Stimulated activated CD4-positive, alpha-beta T cell treated with anti-CD3 and anti-CD28 coated beads, Interleukin-12 subunit alpha, Interleukin-12 subunit beta, amount 100 ng/mL, for 48 hours (primary cell): ENCODE measurements at regions not wholly inside any gene's neighbourhood (a gene's known extent, or its start where the extent isn't known, plus 50 kb on each side); places are given as distances from the start of the nearest gene placed in this dataset.

ENCODE experiments used
- DNase-seq, 3 donors: peaks; one replicate each; pipeline ENCODE4 v3.0.0-alpha.2; 2020; ENCODE audit warnings: low read depth in 2 of 3, low spot score in 1 of 3

DNA sequence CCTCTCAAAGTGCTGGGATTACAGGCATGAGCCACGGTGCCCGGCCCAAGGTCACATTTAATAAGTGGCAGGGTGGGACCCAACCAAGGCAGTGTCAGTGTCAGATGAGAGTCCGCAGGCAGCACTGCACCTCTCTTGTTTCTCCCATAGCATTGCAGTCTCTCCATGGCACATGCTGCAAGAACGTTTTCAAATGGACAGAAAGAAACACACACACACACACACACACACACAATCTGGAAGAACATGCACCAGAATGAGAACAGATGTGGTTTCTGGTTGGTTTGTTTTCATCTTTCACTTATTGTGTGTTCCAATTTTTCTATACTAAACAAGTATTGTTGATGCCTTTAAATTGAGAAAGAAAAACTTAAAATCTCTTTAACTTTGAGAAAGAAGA lies 126.5 kb downstream of the SYF2 start:
- no peak for DNase-seq

DNA sequence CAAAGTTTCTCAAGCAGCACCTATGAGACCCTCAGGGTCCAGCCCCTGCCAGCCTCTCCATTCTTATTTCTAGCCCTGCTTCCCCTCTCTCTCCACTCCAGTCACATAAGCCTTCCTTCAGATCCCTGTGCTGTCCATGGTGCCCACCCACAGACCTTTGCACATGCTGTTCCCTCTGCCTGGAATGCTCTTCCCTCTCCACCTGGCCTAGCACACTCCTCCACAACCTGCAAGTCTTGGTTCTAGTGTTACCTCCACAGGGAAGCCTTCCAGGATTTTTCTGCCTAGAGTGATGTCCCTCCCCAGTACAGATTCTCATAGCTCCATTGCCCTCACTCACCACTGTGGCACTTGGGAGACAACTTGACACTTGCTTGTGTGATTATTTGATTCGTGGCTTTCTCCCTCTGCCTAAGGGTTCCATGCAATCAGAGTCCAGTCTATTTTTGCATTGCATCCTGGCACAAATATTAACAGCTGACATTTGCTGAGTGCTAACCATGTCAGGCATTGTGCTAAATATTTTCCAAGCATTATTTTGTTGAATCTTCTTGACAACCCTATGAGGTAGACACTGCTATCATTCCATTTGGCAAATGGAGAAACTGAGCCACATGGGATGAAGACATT lies 127.3 kb downstream of the SYF2 start:
- DNase-seq = no peak

DNA sequence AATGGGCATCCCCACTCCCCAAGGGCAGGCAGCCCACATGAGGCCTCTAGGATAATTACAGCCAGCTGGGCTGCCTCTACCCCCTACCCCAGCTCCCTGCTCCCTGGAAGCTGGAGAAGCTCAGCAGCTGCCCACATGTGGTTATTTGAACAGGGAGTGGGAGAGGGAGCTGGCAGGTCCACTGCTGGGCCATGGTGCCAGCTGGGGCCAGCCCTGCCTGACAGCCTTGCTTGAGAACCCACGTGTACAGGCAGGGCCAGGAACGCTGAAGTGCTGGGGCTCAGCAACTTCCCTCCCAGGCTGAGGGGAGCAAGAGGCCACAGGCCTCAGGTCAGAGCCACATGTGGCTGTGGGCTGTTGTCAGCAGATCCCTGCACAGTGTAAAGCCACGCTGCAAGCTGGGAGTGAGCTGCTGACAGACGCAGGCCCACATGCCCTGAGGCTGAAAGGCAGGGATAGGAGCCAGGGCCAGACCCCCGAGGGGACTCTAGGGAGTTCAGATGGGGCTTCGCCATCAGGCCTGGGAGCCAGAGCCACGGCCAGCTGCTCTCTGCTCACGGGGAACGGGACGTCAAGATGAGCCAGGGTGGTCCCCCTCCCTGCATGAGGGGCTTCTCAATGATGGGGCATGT lies 129.0 kb downstream of the SYF2 start:
- no peak for DNase-seq

DNA sequence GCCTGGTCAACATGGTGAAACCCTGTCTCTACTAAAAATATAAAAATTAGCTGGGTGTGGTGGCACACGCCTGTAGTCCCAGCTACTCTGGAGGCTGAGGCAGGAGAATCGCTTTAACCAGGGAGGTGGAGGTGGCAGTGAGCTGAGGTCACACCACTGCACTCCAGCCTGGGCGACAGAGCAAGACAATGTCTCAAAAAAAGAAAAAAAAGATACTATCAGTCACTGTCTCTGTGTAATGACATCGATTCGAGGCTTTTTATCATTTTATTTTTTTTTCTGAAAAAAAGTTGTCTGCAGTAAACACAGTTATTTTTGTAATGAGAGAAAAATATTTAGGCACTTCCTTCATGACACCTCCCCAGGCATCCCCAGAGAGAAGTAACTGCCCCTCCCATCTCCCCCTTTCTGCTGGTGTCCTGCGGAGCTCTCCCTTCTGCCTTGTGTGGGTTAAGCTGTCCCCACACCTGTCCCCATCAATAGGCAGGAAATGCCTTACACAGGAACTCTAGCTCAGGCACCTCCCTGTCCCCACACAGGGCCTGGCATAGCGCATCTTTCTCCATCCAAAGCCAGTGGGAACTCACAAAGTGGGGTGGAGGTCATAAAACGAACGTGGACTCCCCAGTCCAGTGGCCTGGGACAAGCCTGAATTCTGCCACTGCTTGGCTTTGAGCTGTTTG lies 132.0 kb downstream of the SYF2 start:
- DNase-seq = no peak

DNA sequence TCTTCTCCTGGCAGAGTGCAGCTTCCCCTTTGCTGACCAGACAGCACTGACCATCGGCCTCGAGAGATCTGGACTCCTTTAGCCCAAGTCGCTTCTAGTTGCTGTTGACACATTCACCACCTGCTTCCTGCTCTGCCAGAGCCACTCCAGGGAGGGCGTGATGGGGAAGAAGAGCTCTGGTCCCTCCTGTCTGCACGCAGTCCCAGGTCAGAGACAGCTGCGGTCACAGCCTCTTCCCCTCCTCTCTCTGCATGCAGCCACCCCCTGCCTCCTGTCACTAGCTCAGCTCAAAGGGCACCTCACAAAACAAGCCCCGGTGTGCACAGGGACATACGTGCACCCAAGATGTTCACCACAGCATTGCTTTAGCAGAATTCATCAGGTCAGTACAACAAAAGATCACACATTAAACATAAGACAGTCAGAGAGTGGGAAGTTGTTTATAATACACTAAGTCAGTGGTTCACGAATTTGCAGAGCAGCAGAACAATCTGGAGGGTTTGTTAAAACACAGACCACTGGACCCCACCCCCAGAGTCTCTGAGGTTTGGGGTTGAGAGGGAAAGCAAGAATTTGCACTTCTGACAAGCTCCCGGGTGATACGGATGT lies 132.9 kb downstream of the SYF2 start:
- DNase-seq = peak in 1 of 3 donors; percentile 20

DNA sequence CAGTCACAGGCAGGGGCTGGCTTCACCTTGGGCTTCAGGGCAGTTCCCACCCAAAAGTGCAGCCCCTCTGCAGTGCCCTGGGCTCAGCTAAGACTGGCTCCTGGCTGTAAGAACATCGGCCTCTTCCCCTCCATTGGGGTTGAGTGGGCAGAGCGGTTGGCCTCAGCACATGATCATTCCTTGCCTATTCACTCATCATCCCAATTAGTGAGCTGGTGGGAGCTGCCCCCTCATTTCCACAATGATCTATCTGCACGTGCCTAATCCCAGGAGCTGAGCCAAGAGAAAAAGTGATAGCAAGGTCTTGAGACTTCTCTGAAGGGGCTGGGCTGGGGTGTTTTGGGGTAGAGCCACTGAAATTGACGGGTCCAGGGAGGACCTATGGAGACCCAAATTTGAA lies 133.6 kb downstream of the SYF2 start:
- DNase-seq = no peak

DNA sequence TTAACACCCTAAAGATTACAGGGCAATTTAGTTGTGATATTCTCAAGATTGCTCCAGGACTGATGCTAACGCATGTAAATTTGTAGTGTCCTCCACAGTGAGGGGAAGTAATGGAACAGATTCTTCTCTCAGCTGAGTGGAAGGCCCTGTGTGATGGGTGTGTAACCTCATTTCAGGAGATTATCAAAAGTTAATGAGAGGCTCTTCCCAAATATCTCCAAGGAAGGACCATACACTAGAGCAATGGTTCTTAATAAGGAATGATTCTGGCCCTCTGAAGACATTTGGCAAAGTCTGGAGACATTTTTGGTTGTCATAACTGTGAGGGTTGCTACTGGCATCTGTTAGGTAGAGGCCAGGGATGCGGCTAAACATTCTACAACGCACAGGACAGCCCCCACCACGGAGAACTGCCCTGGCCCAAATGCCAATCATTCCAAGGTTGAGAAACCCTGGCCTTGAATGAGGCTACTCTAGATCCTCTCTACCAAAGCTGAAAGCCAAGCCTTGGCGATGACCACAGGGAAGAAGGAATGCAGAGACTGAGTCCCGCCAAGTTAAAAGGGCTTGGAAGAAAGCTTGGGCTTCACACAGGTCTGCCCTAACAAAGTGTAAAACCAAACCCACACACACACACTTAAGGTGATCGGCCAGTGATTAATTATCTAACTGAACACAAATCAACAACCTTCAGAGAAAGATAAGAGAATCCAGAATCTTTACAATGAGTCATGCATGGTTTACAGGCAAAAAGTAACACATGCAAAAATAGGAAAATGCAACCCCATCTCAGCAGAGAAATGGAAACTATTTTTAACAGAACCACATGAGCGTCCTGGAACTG lies 135.8 kb downstream of the SYF2 start:
- no peak for DNase-seq

DNA sequence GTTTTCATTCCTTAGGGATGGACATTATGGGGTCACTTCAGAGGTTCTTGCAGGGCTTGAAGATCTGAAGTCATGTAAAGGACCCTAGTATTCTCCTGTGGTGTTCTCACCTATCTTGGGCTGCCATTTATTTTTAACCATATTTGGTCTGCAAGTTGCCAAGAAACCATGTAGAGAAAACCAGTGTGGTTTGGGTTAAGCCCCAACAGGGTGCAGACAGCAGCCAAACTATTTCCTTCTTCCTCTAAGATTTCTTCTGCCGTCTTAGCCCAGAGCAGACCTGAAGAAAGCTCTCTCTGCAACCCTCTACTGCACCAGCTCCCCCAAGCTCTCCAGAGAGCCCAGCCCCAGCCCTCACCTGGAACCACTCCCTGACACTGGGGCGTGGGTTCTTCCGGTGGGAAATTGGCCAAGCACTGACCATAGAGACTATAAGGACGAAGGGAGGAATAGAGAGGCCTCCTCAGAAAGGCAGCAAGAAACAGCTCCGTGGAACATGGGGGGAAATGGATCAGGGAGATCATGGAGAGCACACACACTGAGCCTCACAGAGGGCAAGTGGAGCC lies 136.6 kb downstream of the SYF2 start:
- DNase-seq = no peak

DNA sequence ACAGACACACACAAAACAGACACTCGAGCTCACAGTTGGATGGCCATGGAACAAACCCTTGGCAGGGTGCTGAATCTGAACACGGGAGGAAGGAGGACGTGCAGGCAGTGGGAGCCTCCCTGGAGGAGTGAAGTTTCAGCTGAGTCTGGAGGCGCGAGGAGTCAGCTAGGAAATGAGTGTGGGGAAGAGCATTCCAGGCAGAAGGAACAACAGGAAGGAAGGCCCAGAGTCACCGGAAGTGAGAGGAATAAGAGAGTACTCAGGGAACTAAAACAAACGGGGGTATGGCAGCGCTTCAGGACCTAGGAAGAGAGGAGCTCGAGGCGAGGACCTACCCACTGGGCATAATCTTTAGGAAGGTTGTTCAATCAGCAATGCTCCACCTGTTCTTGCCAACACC lies 137.3 kb downstream of the SYF2 start:
- no peak for DNase-seq

DNA sequence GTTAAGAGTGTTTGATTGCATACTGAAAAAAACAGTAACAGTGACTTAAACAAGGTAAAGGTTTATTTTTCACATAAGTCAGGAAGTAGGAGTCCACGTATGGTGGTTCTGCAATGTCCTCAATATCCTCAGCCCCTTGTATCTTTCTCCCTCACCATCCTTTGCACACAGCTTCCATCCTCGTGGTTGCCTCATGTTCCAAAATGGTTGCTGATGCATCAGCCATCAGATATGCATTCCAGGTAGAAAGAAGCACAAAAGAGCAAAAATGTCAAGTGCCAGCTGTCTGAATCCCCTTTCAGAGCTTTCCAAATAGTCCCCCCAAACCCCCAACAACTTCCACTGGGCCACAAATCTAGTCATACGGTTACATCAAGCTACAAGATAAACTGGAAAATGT lies 138.1 kb downstream of the SYF2 start:
- DNase-seq = no peak

DNA sequence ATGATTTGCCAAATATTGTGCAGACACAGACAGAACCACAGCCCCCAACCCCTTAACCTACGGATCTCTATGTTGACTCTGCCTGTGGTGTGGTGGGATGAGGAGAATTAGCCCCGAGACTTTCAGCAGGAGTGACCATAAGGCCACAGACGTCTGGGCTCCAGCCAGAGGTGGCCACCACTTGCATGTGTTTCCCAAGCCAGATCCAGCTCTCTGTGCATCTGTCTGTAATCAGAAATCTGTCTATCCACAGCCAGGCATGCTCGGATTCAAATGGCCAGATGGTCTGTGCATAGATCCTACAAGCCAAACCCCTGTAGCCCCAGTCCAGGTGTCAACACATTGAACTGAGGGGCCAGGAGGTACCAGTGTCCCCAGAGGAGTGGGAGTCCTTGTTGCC lies 140.6 kb downstream of the SYF2 start:
- no peak for DNase-seq

DNA sequence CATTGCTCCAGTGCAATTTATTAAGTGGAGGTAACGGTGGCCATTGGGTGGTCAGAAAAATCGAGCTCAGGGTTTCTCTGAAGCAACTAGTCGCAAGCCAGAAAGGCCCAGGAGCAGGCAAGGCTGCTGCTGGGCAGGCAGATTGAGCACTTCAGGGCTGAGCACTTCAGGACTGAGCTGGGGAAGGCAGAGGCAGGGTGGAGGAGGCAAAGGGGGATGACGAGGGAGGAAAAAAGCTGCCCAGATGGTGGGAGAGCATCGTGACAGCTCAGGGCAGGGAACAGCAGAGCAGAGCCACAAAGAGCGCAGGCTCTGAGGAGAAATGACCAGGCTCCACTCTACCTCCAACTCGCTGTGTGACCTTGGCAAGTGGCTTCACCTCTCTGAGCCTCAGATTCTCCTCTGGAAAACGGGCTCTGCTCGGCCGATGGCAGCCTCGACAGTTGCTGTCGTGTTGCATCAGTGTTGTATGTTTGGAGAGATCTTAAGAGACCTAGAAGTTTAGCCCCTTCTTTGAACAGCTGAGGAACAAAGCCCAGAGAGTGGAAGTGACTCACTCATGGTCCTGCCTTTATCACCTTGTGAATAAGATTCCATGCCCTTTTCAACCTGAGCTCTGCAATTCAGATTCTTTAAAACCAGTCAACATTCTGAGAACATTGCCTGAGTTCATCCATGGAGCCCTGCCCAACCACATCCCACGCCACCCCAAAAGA lies 141.4 kb downstream of the SYF2 start:
- DNase-seq = no peak

DNA sequence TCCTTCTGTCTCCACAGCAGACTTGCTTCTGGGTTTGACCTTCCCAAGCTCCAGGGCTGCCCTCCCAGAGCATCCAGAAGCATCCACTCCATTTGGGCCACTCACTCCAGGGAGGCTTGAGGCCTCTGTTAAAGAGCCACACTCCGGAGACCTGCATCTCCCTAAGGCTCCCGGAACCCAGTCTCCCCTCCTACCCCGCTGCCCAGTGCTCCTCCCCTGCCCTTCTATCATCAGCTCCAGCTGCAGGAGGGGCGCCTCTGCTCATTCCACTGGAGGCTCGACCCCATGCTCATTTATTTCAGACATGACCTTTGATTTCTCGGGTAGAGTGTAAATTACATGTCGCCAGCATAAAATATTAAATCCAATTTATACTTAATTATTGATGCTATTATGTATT lies 142.5 kb downstream of the SYF2 start:
- DNase-seq = no peak

DNA sequence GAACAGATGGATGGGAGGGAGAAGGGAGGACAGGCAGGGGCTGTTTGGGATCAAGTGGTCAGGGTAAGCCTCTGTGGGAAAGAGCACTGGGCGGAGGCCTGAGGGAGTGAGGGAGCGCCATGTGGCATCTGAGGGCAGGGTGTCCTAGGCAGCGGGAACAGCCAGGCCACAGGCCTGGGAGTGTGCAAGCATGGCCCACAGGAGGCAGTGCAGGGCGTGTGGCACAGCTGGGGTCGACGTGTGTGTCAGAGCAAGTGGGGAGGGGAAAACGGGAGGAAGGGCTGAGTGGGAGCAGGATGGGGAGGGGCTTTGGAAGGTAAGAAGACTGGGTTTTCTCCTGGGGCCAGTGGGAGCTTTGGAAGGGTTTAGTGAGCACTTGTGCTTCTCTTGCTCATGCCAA lies 143.4 kb downstream of the SYF2 start:
- DNase-seq = no peak

DNA sequence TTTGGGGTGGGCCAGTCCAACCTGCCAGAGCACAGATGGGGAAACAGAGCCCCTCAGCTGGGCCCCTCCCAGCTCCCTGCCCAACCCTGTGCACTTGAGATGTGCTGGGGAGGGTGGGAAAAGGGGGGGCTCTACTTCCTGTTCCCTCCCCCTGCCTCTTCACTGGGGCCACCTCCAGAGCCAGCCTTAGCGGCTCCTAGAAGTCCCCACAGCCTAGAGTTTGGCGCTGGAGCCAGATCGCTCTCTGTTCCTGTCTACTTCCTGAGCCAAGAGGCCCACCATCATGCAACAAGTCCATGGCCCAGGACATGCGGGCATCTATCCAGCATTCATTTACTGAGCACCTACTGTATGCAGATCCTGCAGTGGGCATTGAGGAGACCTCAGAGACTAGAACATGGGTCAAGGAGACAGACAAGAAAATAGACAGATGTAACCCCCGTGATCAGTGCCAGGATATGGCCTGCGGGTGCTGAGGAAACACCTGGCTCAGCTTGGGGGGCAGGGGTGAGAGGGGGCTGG lies 144.1 kb downstream of the SYF2 start:
- DNase-seq = no peak

DNA sequence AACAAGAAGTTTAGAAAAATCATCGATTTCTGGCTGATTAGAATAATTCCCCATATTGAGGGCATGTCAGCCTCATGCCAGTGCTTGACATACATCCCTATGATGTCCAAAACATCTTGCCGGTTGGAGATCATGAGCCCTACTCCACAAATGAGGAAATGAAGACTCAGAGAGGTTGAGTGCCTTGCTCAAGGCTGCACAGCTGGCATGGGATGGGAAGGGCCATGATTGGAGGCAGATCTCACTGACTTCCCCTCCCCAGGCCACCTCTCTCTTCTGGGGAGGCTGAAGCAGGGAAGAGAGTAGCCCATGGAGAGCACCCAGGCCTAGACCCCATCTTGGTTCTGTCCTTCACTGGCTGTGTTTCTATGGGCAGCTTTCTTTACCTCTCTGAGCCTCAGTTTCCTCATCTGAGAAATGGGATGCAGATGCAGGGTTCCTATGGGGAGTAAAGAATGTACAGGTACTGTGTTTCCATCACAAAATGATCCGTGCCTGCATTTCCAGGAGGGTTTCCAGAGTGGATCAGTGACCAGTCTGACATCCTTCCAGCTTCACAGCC lies 145.7 kb downstream of the SYF2 start:
- DNase-seq = no peak

DNA sequence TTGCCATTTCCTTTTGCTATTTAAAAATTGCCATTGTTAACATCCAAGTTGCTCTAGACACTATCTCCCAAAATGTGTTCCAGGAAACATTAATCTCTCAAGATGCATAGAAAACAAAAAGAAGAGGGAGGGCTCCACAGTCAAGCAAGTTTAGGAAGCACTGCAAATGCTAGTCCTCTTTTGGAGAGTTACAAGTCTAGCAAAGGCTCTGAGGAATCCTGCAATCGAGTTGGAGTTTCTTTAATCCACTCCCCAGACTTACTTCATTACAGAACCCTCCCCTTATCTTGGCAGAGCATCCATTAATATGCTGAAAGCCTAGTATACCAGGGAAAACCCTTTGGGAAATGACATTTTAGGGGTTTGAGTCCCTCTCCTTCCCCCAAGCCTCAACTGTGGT lies 147.9 kb downstream of the SYF2 start:
- DNase-seq = no peak

DNA sequence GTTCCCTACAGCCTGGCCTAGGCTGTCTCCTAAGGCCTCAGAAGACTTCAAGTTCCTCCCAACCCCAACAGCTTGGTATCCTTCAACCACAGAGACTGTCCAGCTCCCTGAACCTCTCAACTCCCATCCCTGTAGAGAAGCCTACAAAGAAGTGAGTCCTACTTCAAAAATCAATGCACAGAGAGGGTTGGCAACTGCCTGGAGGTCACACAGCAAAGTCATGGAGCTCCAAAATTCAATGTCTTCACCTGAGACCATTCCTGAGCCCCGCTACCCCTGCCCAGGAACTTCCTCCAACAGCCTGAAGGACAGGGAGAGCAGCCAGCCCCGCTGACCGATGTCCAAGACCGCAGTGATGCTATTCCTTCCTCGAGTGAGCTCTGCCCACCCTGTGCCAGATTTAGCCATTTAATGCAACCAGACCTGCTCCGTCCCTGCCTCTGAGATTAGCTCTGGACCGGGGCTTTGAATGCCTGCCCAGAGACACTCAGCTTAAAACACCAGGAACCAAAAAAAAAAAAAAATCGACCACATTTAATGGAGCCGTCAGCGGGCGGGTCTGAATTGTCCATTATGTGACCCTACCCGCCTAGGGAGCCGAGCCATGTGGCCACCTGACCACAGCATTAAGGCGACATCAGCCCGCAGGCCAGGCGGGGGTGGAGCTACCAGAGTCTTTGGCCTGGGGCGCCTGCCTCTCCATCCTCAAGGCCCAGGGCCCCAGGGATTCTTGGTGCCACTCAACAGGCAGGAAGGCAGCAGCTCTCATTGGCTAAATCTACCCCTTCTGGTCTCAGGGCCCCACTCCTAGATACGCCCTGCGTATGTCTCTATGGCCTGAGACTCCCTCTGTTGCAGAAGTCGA lies 148.6 kb downstream of the SYF2 start:
- no peak for DNase-seq

DNA sequence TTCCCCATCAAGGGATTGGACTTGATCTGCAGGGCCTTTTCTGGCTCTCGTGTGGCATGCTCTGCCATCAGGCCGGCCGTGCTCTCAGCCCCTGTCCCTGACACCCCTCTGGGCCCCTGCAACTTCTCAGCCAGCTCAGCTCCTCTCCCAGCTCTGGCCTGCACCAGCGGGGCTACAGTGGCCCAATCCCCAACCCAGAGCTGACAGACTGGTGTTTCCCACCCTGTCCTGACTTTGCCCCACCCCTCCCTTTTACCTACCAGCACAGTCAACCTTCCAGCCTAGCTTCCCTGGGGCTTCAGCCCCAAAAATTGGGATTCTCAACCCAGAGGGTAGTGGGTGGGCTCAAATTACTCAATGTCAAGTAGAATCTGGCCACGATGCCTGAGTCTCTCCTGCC lies 149.3 kb downstream of the SYF2 start:
- DNase-seq = no peak
